ENCODE measurements at regions not wholly inside any gene's neighbourhood (a gene's known extent, or its start where the extent isn't known, plus 50 kb on each side); places are given as distances from the start of the nearest gene placed in this dataset.
"Not testable (repeated sequence)": the region's sequence is repeated elsewhere in the genome, so short reads cannot be mapped to it uniquely, and the experiment has no call there.

DNA sequence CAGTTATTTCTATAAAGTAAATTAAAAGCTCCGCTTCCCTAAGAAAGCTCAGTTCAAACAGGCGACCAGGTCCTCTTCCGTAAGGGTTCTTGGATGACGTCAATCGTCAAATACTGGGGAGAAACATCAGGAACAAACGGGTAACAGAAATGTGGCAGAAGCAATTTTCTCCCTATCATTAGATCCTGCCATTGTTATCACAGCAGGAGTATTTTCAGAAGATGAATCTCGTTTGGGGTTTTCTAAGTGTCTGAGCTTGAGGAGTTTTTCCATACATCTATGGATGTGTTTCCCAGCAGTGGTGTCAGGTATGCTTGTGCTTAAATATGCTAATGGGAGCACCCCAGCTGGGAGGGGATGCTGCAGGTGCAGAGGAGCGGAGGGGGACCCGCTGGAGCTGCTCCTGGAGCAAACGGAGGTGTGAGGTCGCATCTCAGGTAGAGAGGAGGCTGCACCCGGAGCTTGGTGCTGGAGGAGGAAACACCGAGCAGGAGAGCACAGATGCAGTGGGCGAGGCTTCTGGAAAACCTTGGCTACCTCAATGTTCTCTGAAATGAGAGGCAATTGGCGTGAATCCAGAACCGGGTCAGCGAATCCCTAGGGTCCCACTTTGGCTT lies 795.5 kb downstream of the AACS start:
- TF ChIP-seq, protein P1, sequence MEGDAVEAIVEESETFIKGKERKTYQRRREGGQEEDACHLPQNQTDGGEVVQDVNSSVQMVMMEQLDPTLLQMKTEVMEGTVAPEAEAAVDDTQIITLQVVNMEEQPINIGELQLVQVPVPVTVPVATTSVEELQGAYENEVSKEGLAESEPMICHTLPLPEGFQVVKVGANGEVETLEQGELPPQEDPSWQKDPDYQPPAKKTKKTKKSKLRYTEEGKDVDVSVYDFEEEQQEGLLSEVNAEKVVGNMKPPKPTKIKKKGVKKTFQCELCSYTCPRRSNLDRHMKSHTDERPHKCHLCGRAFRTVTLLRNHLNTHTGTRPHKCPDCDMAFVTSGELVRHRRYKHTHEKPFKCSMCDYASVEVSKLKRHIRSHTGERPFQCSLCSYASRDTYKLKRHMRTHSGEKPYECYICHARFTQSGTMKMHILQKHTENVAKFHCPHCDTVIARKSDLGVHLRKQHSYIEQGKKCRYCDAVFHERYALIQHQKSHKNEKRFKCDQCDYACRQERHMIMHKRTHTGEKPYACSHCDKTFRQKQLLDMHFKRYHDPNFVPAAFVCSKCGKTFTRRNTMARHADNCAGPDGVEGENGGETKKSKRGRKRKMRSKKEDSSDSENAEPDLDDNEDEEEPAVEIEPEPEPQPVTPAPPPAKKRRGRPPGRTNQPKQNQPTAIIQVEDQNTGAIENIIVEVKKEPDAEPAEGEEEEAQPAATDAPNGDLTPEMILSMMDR (IDR thresholded peaks at IDR 0.05; ENCODE audit: borderline replicate concordance, insufficient read depth, low read depth, low read length) = no peak
- no peak overlapping the region for H3K4me3 ChIP-seq (ENCODE audit: low read depth, low read length)

DNA sequence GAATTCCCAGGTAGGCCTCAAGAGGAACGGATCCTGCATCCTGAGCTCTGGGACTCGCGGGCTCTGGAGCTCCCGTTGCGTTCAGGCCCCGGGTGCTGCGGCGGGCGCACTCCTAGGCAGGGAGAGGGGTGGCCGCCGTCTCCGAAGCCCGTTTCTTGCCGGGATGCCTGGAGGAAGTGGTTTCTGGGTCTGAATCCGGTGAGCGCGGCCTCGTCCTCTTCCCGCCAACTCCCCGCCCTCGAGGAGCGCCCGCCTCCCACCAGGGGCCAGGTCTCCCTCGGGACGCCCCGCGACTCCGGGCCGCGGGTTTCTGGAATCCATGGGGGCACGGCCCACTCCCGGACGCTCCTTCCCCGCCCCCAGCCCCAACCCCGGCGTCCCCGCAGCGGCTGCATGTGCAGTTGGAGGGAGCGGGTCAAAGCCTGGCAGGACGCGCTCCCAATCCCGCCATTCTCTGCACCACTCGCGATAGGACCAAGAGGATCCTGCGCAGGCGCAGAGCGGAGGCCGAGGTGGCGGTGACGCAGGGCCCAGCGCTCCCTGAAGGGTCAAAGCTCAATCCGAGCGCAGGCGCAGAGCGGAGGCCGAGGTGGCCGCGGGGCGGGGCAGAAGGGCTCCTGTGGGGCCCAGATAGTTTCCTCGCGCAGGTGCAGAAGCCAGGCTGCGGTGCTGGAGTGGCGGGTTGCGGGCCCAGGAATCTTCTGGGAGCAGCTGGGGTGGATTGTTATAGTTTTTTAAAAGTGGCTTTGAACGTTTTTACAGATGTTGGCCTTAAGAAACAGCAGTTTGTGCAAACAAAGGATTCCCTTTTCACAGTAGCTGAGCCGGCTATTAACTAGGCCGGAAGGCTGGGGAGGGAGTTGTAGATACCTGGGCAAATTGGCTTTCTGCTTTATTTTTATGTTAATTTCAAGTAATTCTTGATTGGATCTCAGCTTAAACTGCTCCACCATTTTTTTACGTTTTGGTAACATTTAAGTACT lies 796.4 kb downstream of the AACS start:
- no peak overlapping the region for H3K4me3 ChIP-seq (ENCODE audit: low read depth, low read length)
- TF ChIP-seq, protein P1 (IDR thresholded peaks at IDR 0.05; ENCODE audit: borderline replicate concordance, insufficient read depth, low read depth, low read length) = no peak

DNA sequence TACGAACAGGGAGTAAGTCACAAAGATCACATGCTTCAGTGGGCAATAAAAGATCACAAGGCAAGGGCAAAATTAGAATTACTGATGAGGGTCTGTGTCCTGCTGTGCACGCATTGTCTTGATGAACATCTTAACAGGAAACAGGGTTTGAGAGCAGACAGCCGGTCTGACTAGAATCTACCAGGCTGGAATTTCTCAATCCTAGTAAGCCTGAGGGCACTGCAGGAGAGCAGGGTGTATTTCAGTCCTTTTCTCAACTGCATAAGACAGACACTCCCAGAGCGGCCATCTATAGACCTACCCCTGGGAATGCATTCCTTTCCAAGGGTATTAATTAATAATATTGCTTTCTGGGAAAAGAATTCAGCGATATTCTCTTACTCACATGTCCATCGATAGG lies 800.0 kb downstream of the AACS start:
- H3K4me3 ChIP-seq (ENCODE audit: low read depth, low read length) = not testable (repeated sequence)

DNA sequence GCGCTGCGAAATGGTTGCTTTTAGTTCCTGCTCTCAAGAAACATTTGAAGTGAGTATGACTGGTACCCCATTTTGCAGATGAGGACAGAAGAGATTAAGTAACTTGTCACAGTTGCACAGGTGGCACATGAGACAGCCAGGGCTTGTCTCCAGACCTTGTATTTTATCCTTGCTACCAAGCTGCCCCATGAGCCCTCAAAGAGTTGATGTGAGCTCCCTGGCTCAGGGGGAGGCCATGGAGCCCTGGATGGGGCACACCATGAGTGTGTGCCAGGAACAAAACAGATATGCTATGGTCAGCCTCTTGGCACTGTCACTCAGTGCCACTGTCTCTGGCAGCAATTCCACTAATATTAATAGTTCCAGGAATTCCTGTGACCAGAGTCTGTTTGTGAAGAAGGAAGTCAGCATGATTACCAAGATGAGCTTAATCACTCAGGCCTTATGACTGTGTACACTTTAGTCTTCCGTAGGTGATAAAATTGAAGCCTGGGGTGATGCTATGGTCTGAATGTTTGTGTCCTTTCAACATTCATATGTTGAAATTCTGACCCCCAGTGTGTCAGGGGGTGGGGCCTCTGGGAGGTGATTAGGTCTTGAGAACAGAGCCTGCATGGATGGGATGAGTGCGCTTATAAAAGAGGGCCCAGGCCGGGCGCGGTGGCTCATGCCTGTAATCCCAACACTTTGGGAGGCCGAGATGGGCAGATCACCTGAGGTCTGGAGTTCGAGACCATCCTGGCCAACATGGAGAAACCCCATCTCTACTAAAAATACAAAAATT lies 806.8 kb downstream of the AACS start:
- H3K4me3 ChIP-seq (ENCODE audit: low read depth, low read length) = no peak overlapping the region
- TF ChIP-seq, protein P1 (IDR thresholded peaks at IDR 0.05; ENCODE audit: borderline replicate concordance, insufficient read depth, low read depth, low read length) = no peak

DNA sequence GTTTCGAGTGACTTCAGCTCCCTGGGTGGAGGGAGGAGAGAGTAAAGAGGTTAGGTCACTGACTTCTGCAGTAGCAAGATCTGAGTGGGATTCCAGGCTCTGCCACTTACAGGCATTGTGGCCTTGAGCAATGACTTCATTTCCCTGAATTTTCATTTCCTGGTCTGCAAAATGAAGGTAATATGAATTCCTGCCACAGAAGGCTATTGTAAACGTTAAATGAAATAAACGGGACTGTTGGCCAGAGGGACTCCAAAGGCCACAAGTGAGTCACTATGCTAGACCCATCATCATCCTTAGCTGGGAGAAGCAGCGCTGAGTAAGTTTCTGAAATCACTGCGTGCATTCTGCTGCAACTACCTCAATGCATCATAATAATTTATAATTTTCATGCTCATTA lies 807.8 kb downstream of the AACS start:
- no peak overlapping the region for H3K4me3 ChIP-seq (ENCODE audit: low read depth, low read length)
- TF ChIP-seq, protein P1 (IDR thresholded peaks at IDR 0.05; ENCODE audit: borderline replicate concordance, insufficient read depth, low read depth, low read length) = no peak

DNA sequence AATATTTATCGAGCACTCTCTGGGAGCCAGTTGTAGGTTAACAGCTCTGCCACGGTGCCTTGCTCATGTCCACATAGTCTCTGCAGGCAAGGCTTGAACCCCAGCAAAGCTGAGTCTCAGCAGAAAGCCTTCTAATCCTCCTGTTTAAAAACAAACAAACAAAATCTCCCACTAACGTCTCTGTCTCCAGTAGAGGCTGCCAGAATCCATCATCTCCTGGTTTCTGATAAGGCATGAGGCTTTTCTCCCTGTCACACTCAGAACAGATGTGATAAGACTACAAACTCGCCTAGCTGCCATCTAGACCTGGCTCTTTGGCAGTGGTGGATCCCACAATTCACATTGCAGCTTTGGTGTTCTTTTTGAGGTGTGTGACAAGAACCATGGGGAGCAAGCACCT lies 813.2 kb downstream of the AACS start:
- TF ChIP-seq, protein P1 (IDR thresholded peaks at IDR 0.05; ENCODE audit: borderline replicate concordance, insufficient read depth, low read depth, low read length) = no peak
- no peak overlapping the region for H3K4me3 ChIP-seq (ENCODE audit: low read depth, low read length)

DNA sequence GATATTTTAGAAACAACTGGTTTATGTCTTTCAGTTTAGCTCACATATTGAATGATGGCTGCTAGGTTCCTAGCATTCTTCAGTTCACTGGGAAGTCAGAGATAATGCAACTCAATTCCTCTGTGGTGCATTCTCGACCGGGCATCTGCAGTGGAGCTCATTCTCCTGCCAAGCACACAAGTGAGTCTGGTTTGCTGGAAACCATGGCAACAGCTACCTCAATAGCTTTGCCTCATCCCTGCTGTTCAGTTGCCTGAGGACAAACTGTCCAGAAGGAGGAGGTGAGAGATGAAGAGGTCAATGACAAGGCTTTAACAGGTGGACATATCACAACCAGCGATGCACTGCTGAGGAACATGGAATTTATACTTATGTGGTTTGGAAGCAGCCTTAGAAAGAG lies 816.9 kb downstream of the AACS start:
- H3K4me3 ChIP-seq (ENCODE audit: low read depth, low read length) = no peak overlapping the region
- TF ChIP-seq, protein P1 (IDR thresholded peaks at IDR 0.05; ENCODE audit: borderline replicate concordance, insufficient read depth, low read depth, low read length) = no peak

Measured in GM12875 (cell line).